Fibroblast of lung (primary cell): ENCODE measurements at regions not wholly inside any gene's neighbourhood (a gene's known extent, or its start where the extent isn't known, plus 50 kb on each side); places are given as distances from the start of the nearest gene placed in this dataset.

Experiments used
- CTCF ChIP-seq, 2 donors: IDR thresholded peaks in 1 of 2; conservative IDR thresholded peaks in 1 of 2; 1 replicate in 1 of 2; 2 replicates in 1 of 2; pipeline ENCODE4 v1.5.1; 2011 to 2012; ENCODE audit warnings: low read length in 2 of 2, control low read depth in 1 of 2, inconsistent platforms in 1 of 2, low read depth in 1 of 2, mild to moderate bottlenecking in 1 of 2
- EZH2 ChIP-seq: IDR thresholded peaks from 2 replicates; pipeline ENCODE4 v1.5.1; 2012; ENCODE audit warnings: low read length, control low read depth, mild to moderate bottlenecking; ENCODE audit errors: missing control alignments

- TF ChIP-seq EZH2, result no peak
- TF ChIP-seq CTCF (conservative IDR thresholded peaks at IDR 0.05 in 1 of 2, IDR thresholded peaks at IDR 0.05 in 1 of 2; ENCODE audit: low read depth in 1 of 2, low read length in 2 of 2), result no peak
Measured at GRCh38 chr3:22969276-22969675, 233.9 kb upstream of the UBE2E2 start.
